NCI-H2029 treated with DMSO at 0.1 percent for 48 hours (cell line): ENCODE measurements at regions not wholly inside any gene's neighbourhood (a gene's known extent, or its start where the extent isn't known, plus 50 kb on each side); places are given as distances from the start of the nearest gene placed in this dataset.
"Not testable (repeated sequence)": the region's sequence is repeated elsewhere in the genome, so short reads cannot be mapped to it uniquely, and the experiment has no call there.

Experiments
- DNase-seq: peaks from one replicate; lab custom pipeline; 2025; lab: John Stamatoyannopoulos, UW

- no peak for DNase-seq
These were observed 123.4 kb downstream of the POSTN start for GRCh38 chr13:37475151-37475550.

GRCh38 chr13:37473035-37473434 is 125.5 kb downstream of the POSTN start:
- no peak for DNase-seq

- not testable (repeated sequence) for DNase-seq
These were observed 126.3 kb downstream of the POSTN start for GRCh38 chr13:37472266-37472665.

- no peak for DNase-seq
These were observed 138.4 kb downstream of the POSTN start for GRCh38 chr13:37460166-37460565.

GRCh38 chr13:37457612-37458011 is 141.0 kb downstream of the POSTN start:
- no peak for DNase-seq

GRCh38 chr13:37456506-37456905 is 142.1 kb downstream of the POSTN start:
- no peak for DNase-seq

GRCh38 chr13:37456041-37456440 is 142.5 kb downstream of the POSTN start:
- DNase-seq, result no peak

- no peak for DNase-seq
These were observed 145.3 kb downstream of the POSTN start for GRCh38 chr13:37453246-37453645.

GRCh38 chr13:37450276-37450675 is 148.3 kb downstream of the POSTN start:
- no peak for DNase-seq

- DNase-seq, result no peak
These were observed 150.4 kb downstream of the POSTN start for GRCh38 chr13:37448153-37448552.

- no peak for DNase-seq
These were observed 152.1 kb downstream of the POSTN start for GRCh38 chr13:37446503-37446902.

GRCh38 chr13:37443538-37443937 is 155.0 kb downstream of the POSTN start:
- DNase-seq, result no peak

- no peak for DNase-seq
These were observed 155.6 kb downstream of the POSTN start for GRCh38 chr13:37442996-37443395.

GRCh38 chr13:37435881-37436280 is 162.7 kb downstream of the POSTN start:
- DNase-seq, result no peak

GRCh38 chr13:37433086-37433485 is 165.5 kb downstream of the POSTN start:
- no peak for DNase-seq

- DNase-seq, result no peak
These were observed 168.6 kb downstream of the POSTN start for GRCh38 chr13:37429976-37430375.

- no peak for DNase-seq
These were observed 170.6 kb downstream of the POSTN start for GRCh38 chr13:37427843-37428494.

GRCh38 chr13:37418490-37418889 is 180.1 kb downstream of the POSTN start:
- no peak for DNase-seq

- DNase-seq, result no peak
These were observed 181.5 kb downstream of the POSTN start for GRCh38 chr13:37417060-37417441.

- no peak for DNase-seq
These were observed 182.1 kb downstream of the POSTN start for GRCh38 chr13:37416291-37417059.

GRCh38 chr13:37413161-37413560 is 185.4 kb downstream of the POSTN start:
- no peak for DNase-seq

GRCh38 chr13:37412241-37412921 is 186.2 kb downstream of the POSTN start:
- DNase-seq, result no peak

- no peak for DNase-seq
These were observed 188.3 kb downstream of the POSTN start for GRCh38 chr13:37410316-37410715.
